ENCODE measurements at regions not wholly inside any gene's neighbourhood (a gene's known extent, or its start where the extent isn't known, plus 50 kb on each side); places are given as distances from the start of the nearest gene placed in this dataset.
"Not testable (repeated sequence)": the region's sequence is repeated elsewhere in the genome, so short reads cannot be mapped to it uniquely, and the experiment has no call there.

- Histone ChIP-seq H3K27ac (ENCODE audit: low read depth in 1 of 2, low read length in 1 of 2) (no peak overlapping the region), H3K27me3 (ENCODE audit: control insufficient read depth in 2 of 2, insufficient read depth in 1 of 2, low read length in 1 of 2) (no peaks in the 10 kb centered on the region), H3K9me3 (ENCODE audit: control insufficient read depth in 2 of 2, insufficient read depth in 1 of 2, low read length in 1 of 2) (peaks cover 0 to 3% of the 10 kb centered on the region in 2 donors), H3K4me3 (ENCODE audit: low read length in 2 of 2) (no peak overlapping the region), H3K36me3 (ENCODE audit: control insufficient read depth in 2 of 2, insufficient read depth in 2 of 2, low read length in 1 of 2) (no peaks in the 10 kb centered on the region), H3K4me1 (ENCODE audit: control insufficient read depth in 2 of 2, insufficient read depth in 2 of 2, low read length in 2 of 2) (no peaks in the 10 kb centered on the region)
- WGBS, result 64% methylated on average over 9 of the region's 9 CpGs
- DNase-seq (ENCODE audit: low read depth in 6 of 9, low spot score in 9 of 9), result no peak
Measured at GRCh38 chr5:10102706-10103497, 146.8 kb downstream of the ATPSCKMT start.

GRCh38 chr5:10102235-10102634 lies 147.5 kb downstream of the ATPSCKMT start:
- H3K27ac ChIP-seq (ENCODE audit: low read depth in 1 of 2, low read length in 1 of 2); H3K36me3 ChIP-seq (ENCODE audit: control insufficient read depth in 2 of 2, insufficient read depth in 2 of 2, low read length in 1 of 2); H3K9me3 ChIP-seq (ENCODE audit: control insufficient read depth in 2 of 2, insufficient read depth in 1 of 2, low read length in 1 of 2); H3K4me1 ChIP-seq (ENCODE audit: control insufficient read depth in 2 of 2, insufficient read depth in 2 of 2, low read length in 2 of 2); H3K27me3 ChIP-seq (ENCODE audit: control insufficient read depth in 2 of 2, insufficient read depth in 1 of 2, low read length in 1 of 2); H3K4me3 ChIP-seq (ENCODE audit: low read length in 2 of 2); DNase-seq (ENCODE audit: low read depth in 6 of 9, low spot score in 9 of 9): not testable (repeated sequence)
- WGBS, result 88% methylated on average over 7 of the region's 7 CpGs

- no peak for DNase-seq (ENCODE audit: low read depth in 6 of 9, low spot score in 9 of 9)
- Histone ChIP-seq H3K36me3 (ENCODE audit: control insufficient read depth in 2 of 2, insufficient read depth in 2 of 2, low read length in 1 of 2) (no peaks in the 10 kb centered on the region), H3K4me3 (ENCODE audit: low read length in 2 of 2) (no peak overlapping the region), H3K27ac (ENCODE audit: low read depth in 1 of 2, low read length in 1 of 2) (no peak overlapping the region), H3K9me3 (ENCODE audit: control insufficient read depth in 2 of 2, insufficient read depth in 1 of 2, low read length in 1 of 2) (peaks cover 0 to 3% of the 10 kb centered on the region in 2 donors), H3K27me3 (ENCODE audit: control insufficient read depth in 2 of 2, insufficient read depth in 1 of 2, low read length in 1 of 2) (no peaks in the 10 kb centered on the region), H3K4me1 (ENCODE audit: control insufficient read depth in 2 of 2, insufficient read depth in 2 of 2, low read length in 2 of 2) (no peaks in the 10 kb centered on the region)
- WGBS, result 86% methylated on average over 2 of the region's 2 CpGs
Measured at GRCh38 chr5:10099548-10099947, 150.1 kb downstream of the ATPSCKMT start.

- Histone ChIP-seq H3K9me3 (ENCODE audit: control insufficient read depth in 2 of 2, insufficient read depth in 1 of 2, low read length in 1 of 2) (no peaks in the 10 kb centered on the region), H3K36me3 (ENCODE audit: control insufficient read depth in 2 of 2, insufficient read depth in 2 of 2, low read length in 1 of 2) (no peaks in the 10 kb centered on the region), H3K4me3 (ENCODE audit: low read length in 2 of 2) (no peak overlapping the region), H3K27me3 (ENCODE audit: control insufficient read depth in 2 of 2, insufficient read depth in 1 of 2, low read length in 1 of 2) (no peaks in the 10 kb centered on the region), H3K4me1 (ENCODE audit: control insufficient read depth in 2 of 2, insufficient read depth in 2 of 2, low read length in 2 of 2) (no peaks in the 10 kb centered on the region), H3K27ac (ENCODE audit: low read depth in 1 of 2, low read length in 1 of 2) (no peak overlapping the region)
- no peak for DNase-seq (ENCODE audit: low read depth in 6 of 9, low spot score in 9 of 9)
- 67% methylated on average over 4 of the region's 4 CpGs for WGBS
Measured at GRCh38 chr5:10091701-10092100, 158.0 kb downstream of the ATPSCKMT start.

- WGBS, result 88% methylated on average over 2 of the region's 2 CpGs
Measured at GRCh38 chr5:10090074-10090473, 159.6 kb downstream of the ATPSCKMT start.

GRCh38 chr5:10085185-10085584 lies 164.5 kb downstream of the ATPSCKMT start:
- WGBS, result 89% methylated on average over 5 of the region's 5 CpGs
- Histone ChIP-seq H3K4me3 (ENCODE audit: low read length in 2 of 2) (no peak overlapping the region), H3K27me3 (ENCODE audit: control insufficient read depth in 2 of 2, insufficient read depth in 1 of 2, low read length in 1 of 2) (no peaks in the 10 kb centered on the region), H3K9me3 (ENCODE audit: control insufficient read depth in 2 of 2, insufficient read depth in 1 of 2, low read length in 1 of 2) (no peaks in the 10 kb centered on the region), H3K4me1 (ENCODE audit: control insufficient read depth in 2 of 2, insufficient read depth in 2 of 2, low read length in 2 of 2) (no peaks in the 10 kb centered on the region), H3K27ac (ENCODE audit: low read depth in 1 of 2, low read length in 1 of 2) (no peak overlapping the region), H3K36me3 (ENCODE audit: control insufficient read depth in 2 of 2, insufficient read depth in 2 of 2, low read length in 1 of 2) (no peaks in the 10 kb centered on the region)
- DNase-seq (ENCODE audit: low read depth in 6 of 9, low spot score in 9 of 9), result no peak

More at GRCh38 chr5:10090074-10090473, 159.6 kb downstream of the ATPSCKMT start:
- H3K27ac ChIP-seq (ENCODE audit: low read depth in 1 of 2, low read length in 1 of 2), result no peak overlapping the region
- H3K4me1 ChIP-seq (ENCODE audit: control insufficient read depth in 2 of 2, insufficient read depth in 2 of 2, low read length in 2 of 2), result no peaks in the 10 kb centered on the region
- H3K36me3 ChIP-seq (ENCODE audit: control insufficient read depth in 2 of 2, insufficient read depth in 2 of 2, low read length in 1 of 2), result no peaks in the 10 kb centered on the region
- DNase-seq (ENCODE audit: low read depth in 6 of 9, low spot score in 9 of 9), result no peak
- no peaks in the 10 kb centered on the region for H3K9me3 ChIP-seq (ENCODE audit: control insufficient read depth in 2 of 2, insufficient read depth in 1 of 2, low read length in 1 of 2)
- H3K27me3 ChIP-seq (ENCODE audit: control insufficient read depth in 2 of 2, insufficient read depth in 1 of 2, low read length in 1 of 2), result no peaks in the 10 kb centered on the region
- H3K4me3 ChIP-seq (ENCODE audit: low read length in 2 of 2), result no peak overlapping the region

GRCh38 chr5:10081584-10081983 lies 168.1 kb downstream of the ATPSCKMT start:
- DNase-seq (ENCODE audit: low read depth in 6 of 9, low spot score in 9 of 9), result no peak
- Histone ChIP-seq H3K9me3 (ENCODE audit: control insufficient read depth in 2 of 2, insufficient read depth in 1 of 2, low read length in 1 of 2) (no peaks in the 10 kb centered on the region), H3K27me3 (ENCODE audit: control insufficient read depth in 2 of 2, insufficient read depth in 1 of 2, low read length in 1 of 2) (no peaks in the 10 kb centered on the region), H3K27ac (ENCODE audit: low read depth in 1 of 2, low read length in 1 of 2) (no peak overlapping the region), H3K4me1 (ENCODE audit: control insufficient read depth in 2 of 2, insufficient read depth in 2 of 2, low read length in 2 of 2) (no peaks in the 10 kb centered on the region), H3K36me3 (ENCODE audit: control insufficient read depth in 2 of 2, insufficient read depth in 2 of 2, low read length in 1 of 2) (no peaks in the 10 kb centered on the region), H3K4me3 (ENCODE audit: low read length in 2 of 2) (no peak overlapping the region)
- 89% methylated on average over 4 of the region's 4 CpGs for WGBS

- 93% methylated on average over 11 of the region's 11 CpGs for WGBS
- no peaks in the 10 kb centered on the region for H3K36me3 ChIP-seq (ENCODE audit: control insufficient read depth in 2 of 2, insufficient read depth in 2 of 2, low read length in 1 of 2)
- no peak for DNase-seq (ENCODE audit: low read depth in 6 of 9, low spot score in 9 of 9)
- no peaks in the 10 kb centered on the region for H3K9me3 ChIP-seq (ENCODE audit: control insufficient read depth in 2 of 2, insufficient read depth in 1 of 2, low read length in 1 of 2)
- H3K27me3 ChIP-seq (ENCODE audit: control insufficient read depth in 2 of 2, insufficient read depth in 1 of 2, low read length in 1 of 2), result no peaks in the 10 kb centered on the region
- H3K4me3 ChIP-seq (ENCODE audit: low read length in 2 of 2), result no peak overlapping the region
- H3K4me1 ChIP-seq (ENCODE audit: control insufficient read depth in 2 of 2, insufficient read depth in 2 of 2, low read length in 2 of 2), result no peaks in the 10 kb centered on the region
- no peak overlapping the region for H3K27ac ChIP-seq (ENCODE audit: low read depth in 1 of 2, low read length in 1 of 2)
Measured at GRCh38 chr5:10077791-10078545, 171.7 kb downstream of the ATPSCKMT start.

- Histone ChIP-seq H3K4me3 (ENCODE audit: low read length in 2 of 2) (no peak overlapping the region), H3K9me3 (ENCODE audit: control insufficient read depth in 2 of 2, insufficient read depth in 1 of 2, low read length in 1 of 2) (no peaks in the 10 kb centered on the region), H3K36me3 (ENCODE audit: control insufficient read depth in 2 of 2, insufficient read depth in 2 of 2, low read length in 1 of 2) (no peaks in the 10 kb centered on the region), H3K27ac (ENCODE audit: low read depth in 1 of 2, low read length in 1 of 2) (no peak overlapping the region), H3K4me1 (ENCODE audit: control insufficient read depth in 2 of 2, insufficient read depth in 2 of 2, low read length in 2 of 2) (no peaks in the 10 kb centered on the region), H3K27me3 (ENCODE audit: control insufficient read depth in 2 of 2, insufficient read depth in 1 of 2, low read length in 1 of 2) (no peaks in the 10 kb centered on the region)
- 89% methylated on average over 8 of the region's 8 CpGs for WGBS
- DNase-seq (ENCODE audit: low read depth in 6 of 9, low spot score in 9 of 9), result no peak
Measured at GRCh38 chr5:10073441-10074104, 176.1 kb downstream of the ATPSCKMT start.

Data from thymus (tissue), 11 donors.